ENCODE measurements at regions not wholly inside any gene's neighbourhood (a gene's known extent, or its start where the extent isn't known, plus 50 kb on each side); places are given as distances from the start of the nearest gene placed in this dataset.

- H2BK20ac ChIP-seq (ENCODE audit: low read depth, low read length, poor library complexity, severe bottlenecking) = no peak overlapping the region
- H3K27ac ChIP-seq (ENCODE audit: insufficient read length, low read depth, low read length) = no peak overlapping the region
Observed at GRCh38 chr12:27148373-27148772, 66.0 kb upstream of the C12orf71 start.

More at GRCh38 chr12:27148373-27148772, 66.0 kb upstream of the C12orf71 start:
- DNase-seq = no peak
- H3K56ac ChIP-seq (ENCODE audit: insufficient read length, low read depth, low read length) = no peak overlapping the region
- no peaks in the 10 kb centered on the region for H3K23me2 ChIP-seq (ENCODE audit: insufficient read length, low read depth, low read length, poor library complexity, severe bottlenecking)
- no peak overlapping the region for H2BK12ac ChIP-seq (ENCODE audit: insufficient read length, low read depth, low read length)
- H3K18ac ChIP-seq (ENCODE audit: insufficient read length, low read depth, low read length) = no peak overlapping the region
- no peak overlapping the region for H4K91ac ChIP-seq (ENCODE audit: insufficient read length, low read depth, low read length)
- H3K4ac ChIP-seq (ENCODE audit: low read depth, low read length) = no peak overlapping the region
- H3K79me2 ChIP-seq (ENCODE audit: insufficient read depth, low read length) = no peaks in the 10 kb centered on the region
- H4K5ac ChIP-seq (ENCODE audit: insufficient read length, low read depth, low read length) = no peak overlapping the region
- H3K9me3 ChIP-seq (ENCODE audit: control insufficient read depth, low read depth, low read length) = no peaks in the 10 kb centered on the region
- no peak overlapping the region for H2AK5ac ChIP-seq (ENCODE audit: insufficient read length, low read length)
- no peak overlapping the region for H3K4me2 ChIP-seq (ENCODE audit: insufficient read depth, insufficient read length, low read length)
- no peak overlapping the region for H2AFZ ChIP-seq (ENCODE audit: low read length)
- no peaks in the 10 kb centered on the region for H3K4me1 ChIP-seq (ENCODE audit: insufficient read depth, low read length)
- no peak overlapping the region for H4K8ac ChIP-seq (replicated peaks; ENCODE audit: insufficient read length, low read depth, low read length)
- no peak overlapping the region for H2BK120ac ChIP-seq (ENCODE audit: low read depth, low read length, poor library complexity, severe bottlenecking)
- no peak overlapping the region for H3K9ac ChIP-seq (ENCODE audit: extremely low read depth, insufficient read length, low read length)
- H3K14ac ChIP-seq (ENCODE audit: insufficient read depth, low read length) = no peak overlapping the region
- H3T11ph ChIP-seq (ENCODE audit: low read length) = no peak overlapping the region
- Mint-ChIP-seq H3K27me3 (ENCODE audit: low read depth) (no peaks in the 10 kb centered on the region), H3K36me3 (ENCODE audit: insufficient read depth in 1 of 3, low read depth in 3 of 3) (no peaks in the 10 kb centered on the region), H3K9me3 (no peaks in the 10 kb centered on the region), H3K4me1 (peaks cover 22 to 25% of the 10 kb centered on the region in 2 experiments), H3K4me3 (no peak overlapping the region), H3K27ac (no peak overlapping the region)
- no peaks in the 10 kb centered on the region for H3K27me3 ChIP-seq (ENCODE audit: insufficient read depth, low read length)
- no peaks in the 10 kb centered on the region for H3K79me1 ChIP-seq (ENCODE audit: insufficient read depth, low read depth, low read length, poor library complexity, severe bottlenecking)
- no peak for TF ChIP-seq CTCF (conservative IDR thresholded peaks at IDR 0.05)
- no peak overlapping the region for H3K23ac ChIP-seq (ENCODE audit: insufficient read length, low read depth, low read length)
- no peak overlapping the region for H2BK15ac ChIP-seq (ENCODE audit: low read depth, low read length)
- no peaks in the 10 kb centered on the region for H4K20me1 ChIP-seq (ENCODE audit: control insufficient read depth, insufficient read depth, insufficient read length)
- no peak overlapping the region for H2BK5ac ChIP-seq (ENCODE audit: insufficient read length, low read length)
